PC-3 (cell line): ENCODE measurements at regions not wholly inside any gene's neighbourhood (a gene's known extent, or its start where the extent isn't known, plus 50 kb on each side); places are given as distances from the start of the nearest gene placed in this dataset.

ENCODE experiments used
- ATAC-seq: fragments of 200-7000 bp; cut with Tn5 transposase; 2 replicates; pipeline ENCODE4 v1.9.1; 2020; ENCODE audit warnings: mild to moderate bottlenecking, moderate library complexity
- BruUV-seq: library from RNA; stranded (reverse); fragments of 400-500 nt; replicated peaks from 2 replicates; lab custom pipeline; 2021; lab: Mats Ljungman, UMichigan
- CTCF ChIA-PET: fragments of 300-600 bp; sonication (Branson Sonifier 250); formaldehyde crosslinking; loops from one replicate; lab custom pipeline; 2022; ENCODE audit warnings: antibody characterized with exemption; lab: Charles Lee
- POLR2A ChIA-PET: fragments of 300-600 bp; sonication (Branson Sonifier 250); formaldehyde crosslinking; loops from one replicate; lab custom pipeline; 2022; ENCODE audit warnings: antibody characterized with exemption; ENCODE audit not compliant: unreplicated experiment; lab: Charles Lee
- DNase-seq: peaks from one replicate; pipeline ENCODE4 v3.0.0-alpha.2; 2015
- H2AFZ ChIP-seq: fragments of 300-600 bp; sonication (generic); 2 replicates; pipeline ENCODE4 v1.6.0; 2016; ENCODE audit warnings: antibody characterized with exemption, low read length
- H3F3A ChIP-seq: fragments of 300-600 bp; sonication (generic); one replicate; pipeline ENCODE4 v1.6.0; 2017; ENCODE audit warnings: antibody characterized with exemption, low read length, control low read depth, mild to moderate bottlenecking; ENCODE audit not compliant: unreplicated experiment
- H3K27ac ChIP-seq: fragments of 300-600 bp; sonication (generic); 2 replicates; pipeline ENCODE4 v1.5.1; 2016; ENCODE audit warnings: mild to moderate bottlenecking, low read length
- H3K27me3 ChIP-seq: fragments of 300-600 bp; sonication (generic); 2 replicates; pipeline ENCODE4 v1.6.1; 2016; ENCODE audit warnings: low read length, mixed read lengths
- H3K36me3 ChIP-seq: fragments of 300-600 bp; sonication (generic); 2 replicates; pipeline ENCODE4 v1.6.1; 2016; ENCODE audit warnings: low read depth, mixed run types, low read length, mixed read lengths
- H3K4me1 ChIP-seq: fragments of 300-600 bp; sonication (generic); 2 replicates; pipeline ENCODE4 v1.5.1; 2016; ENCODE audit warnings: low read length; ENCODE audit not compliant: insufficient read depth
- H3K4me2 ChIP-seq: fragments of 300-600 bp; sonication (generic); 2 replicates; pipeline ENCODE4 v1.6.0; 2016; ENCODE audit warnings: low read length
- H3K4me3 ChIP-seq: fragments of 300-600 bp; sonication (generic); 2 replicates; pipeline ENCODE4 v1.5.1; 2016; ENCODE audit warnings: mild to moderate bottlenecking, low read length, mixed read lengths
- H3K79me2 ChIP-seq: fragments of 300-600 bp; sonication (generic); 2 replicates; pipeline ENCODE4 v1.6.1; 2017; ENCODE audit warnings: low read length, mixed read lengths
- H3K9ac ChIP-seq: fragments of 300-600 bp; sonication (generic); 2 replicates; pipeline ENCODE4 v1.6.0; 2016; ENCODE audit warnings: mild to moderate bottlenecking, low read length
- H3K9me2 ChIP-seq: fragments of 300-600 bp; sonication (generic); replicated peaks from 2 replicates; pipeline ENCODE4 v1.6.1; 2016; ENCODE audit warnings: mixed run types, low read length, mixed read lengths
- H3K9me3 ChIP-seq: fragments of 300-600 bp; sonication (generic); 2 replicates; pipeline ENCODE4 v1.6.1; 2016; ENCODE audit warnings: low read length, mixed read lengths
- H4K20me1 ChIP-seq: fragments of 300-600 bp; sonication (generic); 2 replicates; pipeline ENCODE4 v1.6.1; 2016; ENCODE audit warnings: low read length, mixed read lengths
- CTCF ChIP-seq: fragments of 300-600 bp; sonication (generic); conservative IDR thresholded peaks from 2 replicates; pipeline ENCODE4 v1.5.1; 2017; ENCODE audit warnings: antibody characterized with exemption, low read depth, mild to moderate bottlenecking, low read length
- EZH2 ChIP-seq: fragments of 300-600 bp; sonication (generic); IDR thresholded peaks from one replicate; pipeline ENCODE4 v1.6.1; 2017; ENCODE audit warnings: antibody characterized with exemption, mild to moderate bottlenecking, low read length; ENCODE audit not compliant: unreplicated experiment
- EZH2phosphoT487 ChIP-seq: fragments of 300-600 bp; sonication (generic); IDR thresholded peaks from 2 replicates; pipeline ENCODE4 v1.6.1; 2018; ENCODE audit warnings: mild to moderate bottlenecking, antibody characterized with exemption, low read length, borderline replicate concordance
- intact Hi-C: fragments of 100-400 bp; cut with micrococcal nuclease; formaldehyde crosslinking; loops from 2 replicates; pipeline ENCODE4 v1.9.0; 2023

GRCh38 chr6:63121166-63121565 lies 90.1 kb upstream of the FKBP1C start:
- Histone ChIP-seq H4K20me1 (no peaks in the 10 kb centered on the region), H3K36me3 (no peaks in the 10 kb centered on the region), H3K27me3 (no peaks in the 10 kb centered on the region), H3K4me2 (no peak overlapping the region), H3K9ac (no peak overlapping the region), H3K79me2 (no peaks in the 10 kb centered on the region), H3K9me3 (no peaks in the 10 kb centered on the region), H3K9me2 (no peaks in the 10 kb centered on the region), H3K4me3 (no peak overlapping the region), H3K4me1 (no peaks in the 10 kb centered on the region), H3F3A (no peaks in the 10 kb centered on the region), H2AFZ (no peak overlapping the region), H3K27ac (no peak overlapping the region)
- CTCF ChIA-PET = no interaction called here
- ATAC-seq (0 out of 2 replicates have a peak, but pooled peaks have one; percentile 35), DNase-seq (no peak)
- POLR2A ChIA-PET = no interaction called here
- 0 out of 2 replicates have a peak, but pooled peaks have one; percentile 18 for TF ChIP-seq CTCF
- no peak for TF ChIP-seq EZH2phosphoT487
- BruUV-seq = no TSS peak
- intact Hi-C loops = no loop called here

DNA sequence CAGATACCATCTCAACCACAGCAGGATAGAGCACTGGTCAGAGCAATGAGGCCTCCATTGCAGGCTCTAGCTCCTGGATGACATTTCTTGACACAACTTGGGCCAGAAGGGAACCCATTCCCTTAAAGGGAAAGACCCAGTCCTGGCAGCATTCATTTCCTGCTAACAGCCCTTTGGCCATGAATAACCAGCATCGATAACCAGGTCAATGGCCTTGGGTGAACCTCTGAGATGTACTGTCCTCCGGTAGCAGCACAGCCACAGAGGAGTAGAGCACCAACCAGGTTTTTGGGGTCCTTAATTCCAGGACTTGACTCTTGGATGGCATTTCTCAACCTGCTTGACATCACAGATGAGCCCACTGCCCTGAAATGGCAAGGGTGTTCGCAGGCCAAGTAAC lies 71.2 kb upstream of the FKBP1C start:
- BruUV-seq = no TSS peak
- ATAC-seq = no peak
- DNase-seq = no peak
- H3K4me3 ChIP-seq = no peak overlapping the region
- intact Hi-C loops = no loop called here
- no peaks in the 10 kb centered on the region for H3K36me3 ChIP-seq
- H3K79me2 ChIP-seq = no peaks in the 10 kb centered on the region
- no peaks in the 10 kb centered on the region for H3K4me1 ChIP-seq
- no peak for TF ChIP-seq CTCF
- TF ChIP-seq EZH2phosphoT487 = no peak
- TF ChIP-seq EZH2 = no peak
- no peaks in the 10 kb centered on the region for H3K27me3 ChIP-seq
- H3K9me2 ChIP-seq = no peaks in the 10 kb centered on the region
- H3K9ac ChIP-seq = no peak overlapping the region
- H3K27ac ChIP-seq = no peak overlapping the region
- no peaks in the 10 kb centered on the region for H4K20me1 ChIP-seq
- ChIA-PET POLR2A (no interaction called here), CTCF (no interaction called here)
- no peaks in the 10 kb centered on the region for H3F3A ChIP-seq
- no peak overlapping the region for H2AFZ ChIP-seq
- H3K9me3 ChIP-seq = no peaks in the 10 kb centered on the region
- H3K4me2 ChIP-seq = no peak overlapping the region

DNA sequence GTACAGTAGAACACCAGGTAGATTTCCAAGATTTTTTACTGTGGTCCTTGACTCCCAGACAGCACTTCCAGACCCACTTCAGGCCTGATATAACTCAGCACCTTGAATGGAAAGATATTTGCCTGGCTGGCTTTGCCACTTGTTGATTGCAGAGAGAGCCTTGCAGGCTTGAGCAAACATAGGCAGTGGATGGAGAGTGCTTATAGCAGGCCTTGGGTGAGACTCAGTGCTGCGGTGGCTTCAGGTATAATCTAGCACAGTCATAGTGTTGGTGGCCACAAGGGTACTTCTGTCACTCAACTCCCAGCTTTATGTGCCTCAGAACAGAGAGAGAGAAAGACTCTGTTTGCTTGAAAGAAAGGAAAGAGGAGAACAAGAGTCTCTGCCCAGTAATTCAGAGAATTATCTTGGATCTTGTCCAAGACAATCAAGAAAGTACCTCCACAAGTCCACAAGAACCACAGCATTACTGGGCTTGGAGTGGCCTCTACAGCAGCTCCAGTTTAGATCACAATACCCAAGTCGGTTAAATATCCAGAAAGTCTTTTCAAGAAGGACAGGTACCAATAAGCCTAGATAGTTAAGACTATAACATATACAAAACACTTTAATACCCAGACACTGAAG lies 70.5 kb upstream of the FKBP1C start:
- H3K9me3 ChIP-seq = no peaks in the 10 kb centered on the region
- H3K4me3 ChIP-seq = no peak overlapping the region
- no peak for TF ChIP-seq CTCF
- TF ChIP-seq EZH2phosphoT487 = no peak
- no peak for TF ChIP-seq EZH2
- H3F3A ChIP-seq = no peaks in the 10 kb centered on the region
- POLR2A ChIA-PET = no interaction called here
- H2AFZ ChIP-seq = no peak overlapping the region
- H3K9me2 ChIP-seq = no peaks in the 10 kb centered on the region
- no peaks in the 10 kb centered on the region for H3K4me1 ChIP-seq
- H4K20me1 ChIP-seq = no peaks in the 10 kb centered on the region
- H3K36me3 ChIP-seq = no peaks in the 10 kb centered on the region
- no peak for ATAC-seq
- H3K27ac ChIP-seq = no peak overlapping the region
- H3K4me2 ChIP-seq = no peak overlapping the region
- no peaks in the 10 kb centered on the region for H3K79me2 ChIP-seq
- no peak for DNase-seq
- intact Hi-C loops = no loop called here
- no peak overlapping the region for H3K9ac ChIP-seq
- CTCF ChIA-PET = no interaction called here
- H3K27me3 ChIP-seq = no peaks in the 10 kb centered on the region
- no TSS peak for BruUV-seq
